ENCODE measurements at regions not wholly inside any gene's neighbourhood (a gene's known extent, or its start where the extent isn't known, plus 50 kb on each side); places are given as distances from the start of the nearest gene placed in this dataset.

- DNase-seq (ENCODE audit: low spot score) (no peak), ATAC-seq (ENCODE audit: low read depth) (no peak)
- no peaks in the 10 kb centered on the region for H3K36me3 ChIP-seq (ENCODE audit: low read depth)
- H3K4me1 ChIP-seq (ENCODE audit: insufficient read depth, poor library complexity, severe bottlenecking), result no peaks in the 10 kb centered on the region
- no peak overlapping the region for H3K4me3 ChIP-seq (ENCODE audit: severe bottlenecking)
- H3K27me3 ChIP-seq (ENCODE audit: insufficient read depth, poor library complexity, severe bottlenecking), result no peaks in the 10 kb centered on the region
- no peak for TF ChIP-seq CTCF (IDR thresholded peaks at IDR 0.05; ENCODE audit: poor library complexity, severe bottlenecking)
- H3K27ac ChIP-seq (ENCODE audit: poor library complexity, severe bottlenecking), result no peak overlapping the region
- H3K9me3 ChIP-seq (ENCODE audit: severe bottlenecking), result no peaks in the 10 kb centered on the region
Observed at GRCh38 chr3:161577662-161578061, 81.1 kb downstream of the OTOL1 start.

GRCh38 chr3:161579395-161580126 lies 83.0 kb downstream of the OTOL1 start:
- Histone ChIP-seq H3K9me3 (ENCODE audit: severe bottlenecking) (no peaks in the 10 kb centered on the region), H3K4me3 (ENCODE audit: severe bottlenecking) (no peak overlapping the region), H3K27ac (ENCODE audit: poor library complexity, severe bottlenecking) (no peak overlapping the region), H3K36me3 (ENCODE audit: low read depth) (no peaks in the 10 kb centered on the region), H3K27me3 (ENCODE audit: insufficient read depth, poor library complexity, severe bottlenecking) (no peaks in the 10 kb centered on the region), H3K4me1 (ENCODE audit: insufficient read depth, poor library complexity, severe bottlenecking) (no peaks in the 10 kb centered on the region)
- TF ChIP-seq CTCF (IDR thresholded peaks at IDR 0.05; ENCODE audit: poor library complexity, severe bottlenecking), result no peak
- DNase-seq (ENCODE audit: low spot score) (no peak), ATAC-seq (ENCODE audit: low read depth) (no peak)

- H3K9me3 ChIP-seq (ENCODE audit: severe bottlenecking), result no peaks in the 10 kb centered on the region
- H3K4me1 ChIP-seq (ENCODE audit: insufficient read depth, poor library complexity, severe bottlenecking), result no peaks in the 10 kb centered on the region
- H3K36me3 ChIP-seq (ENCODE audit: low read depth), result no peaks in the 10 kb centered on the region
- H3K27ac ChIP-seq (ENCODE audit: poor library complexity, severe bottlenecking), result no peak overlapping the region
- ATAC-seq (ENCODE audit: low read depth), result no peak
- no peaks in the 10 kb centered on the region for H3K27me3 ChIP-seq (ENCODE audit: insufficient read depth, poor library complexity, severe bottlenecking)
- H3K4me3 ChIP-seq (ENCODE audit: severe bottlenecking), result no peak overlapping the region
- TF ChIP-seq CTCF (IDR thresholded peaks at IDR 0.05; ENCODE audit: poor library complexity, severe bottlenecking), result no peak
- no peak for DNase-seq (ENCODE audit: low spot score)
Observed at GRCh38 chr3:161585922-161586321, 89.3 kb downstream of the OTOL1 start.

- Histone ChIP-seq H3K4me3 (ENCODE audit: severe bottlenecking) (no peak overlapping the region), H3K36me3 (ENCODE audit: low read depth) (no peaks in the 10 kb centered on the region), H3K27ac (ENCODE audit: poor library complexity, severe bottlenecking) (no peak overlapping the region), H3K9me3 (ENCODE audit: severe bottlenecking) (no peaks in the 10 kb centered on the region), H3K4me1 (ENCODE audit: insufficient read depth, poor library complexity, severe bottlenecking) (no peaks in the 10 kb centered on the region), H3K27me3 (ENCODE audit: insufficient read depth, poor library complexity, severe bottlenecking) (no peaks in the 10 kb centered on the region)
- no peak for DNase-seq (ENCODE audit: low spot score)
- TF ChIP-seq CTCF (IDR thresholded peaks at IDR 0.05; ENCODE audit: poor library complexity, severe bottlenecking), result no peak
- no peak for ATAC-seq (ENCODE audit: low read depth)
Observed at GRCh38 chr3:161586556-161587235, 90.1 kb downstream of the OTOL1 start.

GRCh38 chr3:161598639-161599038 lies 102.0 kb downstream of the OTOL1 start:
- Histone ChIP-seq H3K27me3 (ENCODE audit: insufficient read depth, poor library complexity, severe bottlenecking) (peaks cover 2% of the 10 kb centered on the region), H3K4me1 (ENCODE audit: insufficient read depth, poor library complexity, severe bottlenecking) (no peaks in the 10 kb centered on the region), H3K9me3 (ENCODE audit: severe bottlenecking) (no peaks in the 10 kb centered on the region), H3K27ac (ENCODE audit: poor library complexity, severe bottlenecking) (no peak overlapping the region), H3K4me3 (ENCODE audit: severe bottlenecking) (no peak overlapping the region), H3K36me3 (ENCODE audit: low read depth) (no peaks in the 10 kb centered on the region)
- DNase-seq (ENCODE audit: low spot score), result no peak
- TF ChIP-seq CTCF (IDR thresholded peaks at IDR 0.05; ENCODE audit: poor library complexity, severe bottlenecking), result no peak
- ATAC-seq (ENCODE audit: low read depth), result no peak

Data from RWPE2 (cell line).